Mesothelial cell of epicardium (in vitro differentiated cells): ENCODE measurements at regions not wholly inside any gene's neighbourhood (a gene's known extent, or its start where the extent isn't known, plus 50 kb on each side); places are given as distances from the start of the nearest gene placed in this dataset.

Source experiments
- DNase-seq, 2 experiments: peaks; one replicate each; pipeline ENCODE4 v3.0.0; 2021; ENCODE audit warnings: low spot score in 2 of 2; ENCODE audit not compliant: unreplicated experiment in 2 of 2
- H3K27ac Mint-ChIP-seq: 2 replicates; pipeline ENCODE4 v1.8.0; 2021; ENCODE audit warnings: mixed read lengths
- H3K27me3 Mint-ChIP-seq: 2 replicates; pipeline ENCODE4 v1.8.0; 2021; ENCODE audit warnings: low read depth, mixed read lengths
- H3K36me3 Mint-ChIP-seq: 2 replicates; pipeline ENCODE4 v1.8.0; 2021; ENCODE audit warnings: mixed read lengths
- H3K4me1 Mint-ChIP-seq: 2 replicates; pipeline ENCODE4 v1.8.0; 2021; ENCODE audit warnings: mixed read lengths
- H3K4me3 Mint-ChIP-seq: 2 replicates; pipeline ENCODE4 v1.8.0; 2021; ENCODE audit warnings: mild to moderate bottlenecking, moderate library complexity, mixed read lengths
- H3K9me3 Mint-ChIP-seq: 2 replicates; pipeline ENCODE4 v1.8.0; 2021; ENCODE audit warnings: mixed read lengths
- CTCF ChIP-seq: fragments of 200-600 bp; sonication (generic); IDR thresholded peaks from one replicate; pipeline ENCODE4 v1.5.0; 2021; ENCODE audit warnings: antibody characterized with exemption; ENCODE audit not compliant: unreplicated experiment

GRCh38 chr4:122047456-122048425, 95.9 kb upstream of the TRPC3 start:
- H3K36me3 Mint-ChIP-seq = no peaks in the 10 kb centered on the region
- H3K27me3 Mint-ChIP-seq = no peaks in the 10 kb centered on the region
- H3K4me1 Mint-ChIP-seq = peaks cover 4% of the 10 kb centered on the region
- TF ChIP-seq CTCF = no peak
- H3K9me3 Mint-ChIP-seq = peaks cover 11% of the 10 kb centered on the region
- DNase-seq = no peak
- no peak overlapping the region for H3K27ac Mint-ChIP-seq
- H3K4me3 Mint-ChIP-seq = no peak overlapping the region

- no peak for DNase-seq
- H3K4me1 Mint-ChIP-seq = peaks cover 4% of the 10 kb centered on the region
- no peak for TF ChIP-seq CTCF
- peaks cover under 1% of the 10 kb centered on the region for H3K27me3 Mint-ChIP-seq
- H3K4me3 Mint-ChIP-seq = no peak overlapping the region
- H3K36me3 Mint-ChIP-seq = no peaks in the 10 kb centered on the region
- H3K27ac Mint-ChIP-seq = no peak overlapping the region
- H3K9me3 Mint-ChIP-seq = peaks cover 11% of the 10 kb centered on the region
Observed at GRCh38 chr4:122046255-122046654, 94.4 kb upstream of the TRPC3 start.

- Mint-ChIP-seq H3K9me3 (peaks cover 11% of the 10 kb centered on the region), H3K36me3 (no peaks in the 10 kb centered on the region), H3K4me1 (peaks cover 4% of the 10 kb centered on the region), H3K27me3 (peaks cover 4% of the 10 kb centered on the region), H3K4me3 (no peak overlapping the region), H3K27ac (no peak overlapping the region)
- no peak for TF ChIP-seq CTCF
- no peak for DNase-seq
Observed at GRCh38 chr4:122045533-122045932, 93.7 kb upstream of the TRPC3 start.

- Mint-ChIP-seq H3K36me3 (no peaks in the 10 kb centered on the region), H3K4me3 (no peak overlapping the region), H3K27me3 (peaks cover 6% of the 10 kb centered on the region), H3K9me3 (peaks cover 11% of the 10 kb centered on the region), H3K27ac (no peak overlapping the region), H3K4me1 (peaks cover 4% of the 10 kb centered on the region)
- DNase-seq = no peak
- no peak for TF ChIP-seq CTCF
Observed at GRCh38 chr4:122044501-122044900, 92.6 kb upstream of the TRPC3 start.

- Mint-ChIP-seq H3K4me1 (peaks cover 4% of the 10 kb centered on the region), H3K27ac (no peak overlapping the region), H3K36me3 (no peaks in the 10 kb centered on the region), H3K4me3 (no peak overlapping the region), H3K9me3 (peaks cover 11% of the 10 kb centered on the region), H3K27me3 (peaks cover 6% of the 10 kb centered on the region)
- no peak for DNase-seq
- TF ChIP-seq CTCF = no peak
Observed at GRCh38 chr4:122041312-122041711, 89.5 kb upstream of the TRPC3 start.
